Activated gamma-delta T cell treated with anti-CD3 and anti-CD28 coated beads, Interleukin-2, amount 50 U/mL, for 16 hours (primary cell): ENCODE measurements at regions not wholly inside any gene's neighbourhood (a gene's known extent, or its start where the extent isn't known, plus 50 kb on each side); places are given as distances from the start of the nearest gene placed in this dataset.

Experiments
- DNase-seq: peaks from one replicate; pipeline ENCODE4 v3.0.0-alpha.2; 2020; ENCODE audit warnings: low read depth

- no peak for DNase-seq
These were observed 113.3 kb upstream of the EEF1E1 start for GRCh38 chr6:8215631-8216030.

- DNase-seq = no peak
These were observed 111.6 kb upstream of the EEF1E1 start for GRCh38 chr6:8213995-8214394.

DNA sequence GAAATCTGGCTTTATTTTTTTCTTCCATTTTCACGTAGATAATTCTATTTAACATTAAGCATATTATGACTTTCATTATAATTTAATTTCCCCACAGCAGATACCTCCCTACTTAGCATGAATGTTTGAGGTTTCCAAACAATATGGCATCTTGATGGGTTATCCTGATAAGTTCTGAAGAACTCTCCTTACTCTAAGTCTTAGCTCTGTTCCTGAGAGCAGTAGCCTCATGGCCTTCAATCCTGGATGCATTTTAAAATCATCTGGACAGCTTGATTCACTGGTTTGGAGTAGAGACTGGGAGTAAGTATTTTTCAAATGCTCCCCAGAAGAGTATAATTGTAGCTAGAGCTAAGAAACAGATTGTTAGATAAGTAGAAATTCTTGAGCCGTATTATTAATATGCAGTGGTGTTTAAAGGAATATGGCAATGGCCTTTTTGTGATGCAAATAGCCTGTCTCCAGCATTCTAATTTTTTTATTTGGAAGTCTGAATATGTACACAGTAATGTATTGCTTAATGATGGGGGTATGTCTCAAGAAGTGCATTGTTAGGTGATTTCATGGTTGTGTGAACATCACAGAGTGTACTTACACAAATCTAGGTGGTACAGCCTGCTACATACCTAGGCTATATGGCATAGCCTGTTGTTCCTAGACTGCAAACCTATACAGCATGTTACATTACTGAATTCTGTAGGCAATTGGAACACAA, 110.5 kb upstream of the EEF1E1 start:
- no peak for DNase-seq

GRCh38 chr6:8207869-8208191, 105.5 kb upstream of the EEF1E1 start:
- DNase-seq = no peak

DNA sequence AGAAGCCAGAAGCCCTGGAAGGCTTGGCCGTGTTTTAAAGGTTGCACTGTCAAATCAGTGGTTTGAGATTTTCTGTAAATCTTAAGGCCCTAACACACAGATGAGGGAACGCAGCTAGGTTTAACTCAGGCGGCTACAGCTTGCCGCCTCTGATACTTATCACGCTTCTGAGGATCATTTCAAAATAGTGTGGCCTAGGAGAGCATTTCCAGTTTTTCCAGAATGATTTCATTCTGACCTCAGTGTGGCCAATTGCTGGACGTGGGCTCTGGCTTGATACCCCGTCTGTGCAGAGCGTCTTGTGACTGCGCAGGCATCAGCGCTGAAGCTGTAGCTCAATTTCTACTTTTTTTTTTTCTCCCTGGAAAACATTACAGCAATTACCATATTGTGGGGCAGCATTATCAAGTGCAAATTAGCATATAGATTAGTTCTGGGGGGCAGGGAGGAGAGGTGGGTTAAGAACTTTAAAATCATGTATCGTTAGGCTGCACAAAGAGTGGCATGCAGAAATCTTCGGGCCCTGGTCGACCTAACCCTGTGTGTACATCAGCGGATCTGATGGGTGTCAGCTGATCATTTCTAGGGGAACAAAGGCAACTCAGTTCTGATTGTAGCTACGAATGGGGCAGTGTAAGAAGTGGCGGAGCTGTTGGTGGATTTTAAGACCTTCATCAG, 105.0 kb upstream of the EEF1E1 start:
- DNase-seq = no peak

DNA sequence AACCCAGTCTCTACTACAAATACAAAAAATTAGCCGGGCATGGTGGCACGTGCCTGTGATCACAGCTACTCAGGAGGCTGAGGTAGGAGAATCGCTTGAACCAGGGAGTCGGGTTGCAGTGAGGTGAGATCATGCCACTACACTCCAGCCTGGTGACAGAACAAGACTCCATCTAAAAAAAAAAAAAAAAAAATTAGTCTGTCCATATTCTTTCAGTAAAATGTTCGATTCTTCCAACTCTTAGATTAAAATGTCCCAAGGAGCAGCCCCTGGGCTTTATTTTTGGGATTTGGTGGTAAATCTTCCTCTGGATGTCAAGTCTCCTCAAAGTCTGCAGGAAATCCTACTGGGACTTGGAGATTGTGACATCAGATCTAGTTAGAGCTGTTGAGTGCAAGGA, 101.0 kb upstream of the EEF1E1 start:
- DNase-seq = no peak

- no peak for DNase-seq
These were observed 99.3 kb upstream of the EEF1E1 start for GRCh38 chr6:8201679-8202078.

- no peak for DNase-seq
These were observed 97.9 kb upstream of the EEF1E1 start for GRCh38 chr6:8200255-8200654.

GRCh38 chr6:8195714-8196102, 93.4 kb upstream of the EEF1E1 start:
- DNase-seq = no peak

DNA sequence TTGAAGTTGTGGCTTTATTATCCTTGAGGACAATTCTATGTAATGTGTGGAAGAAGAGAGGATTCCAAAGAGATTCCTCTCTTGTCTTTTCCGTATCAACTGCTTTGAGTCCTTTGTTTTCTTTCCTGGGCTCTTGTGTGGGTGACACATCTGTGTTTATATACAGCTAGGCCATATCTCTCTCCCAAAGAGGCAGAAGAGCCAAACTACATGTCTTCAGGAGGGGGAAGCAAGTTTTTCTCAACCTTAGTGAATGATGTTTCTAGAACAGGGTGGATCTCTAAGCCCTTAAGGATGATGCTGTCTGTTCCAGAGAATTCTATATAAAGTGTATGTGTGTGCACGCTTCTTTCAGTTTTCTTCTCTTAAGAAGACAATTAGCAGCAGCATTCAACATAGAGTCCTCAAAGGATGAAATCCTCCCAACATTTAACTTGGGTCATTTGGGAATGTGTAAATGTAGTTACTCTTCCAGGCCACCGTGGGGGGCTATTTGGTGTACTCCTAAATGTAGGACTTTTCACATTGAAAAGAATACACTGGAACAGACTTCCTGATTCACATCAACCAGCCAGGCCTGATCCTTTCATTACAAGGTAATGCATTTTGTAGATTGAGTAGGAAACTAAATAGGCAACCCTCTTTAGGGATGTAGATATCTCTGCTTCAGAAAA, 92.8 kb upstream of the EEF1E1 start:
- no peak for DNase-seq

- DNase-seq = no peak
These were observed 92.1 kb upstream of the EEF1E1 start for GRCh38 chr6:8194490-8194889.

DNA sequence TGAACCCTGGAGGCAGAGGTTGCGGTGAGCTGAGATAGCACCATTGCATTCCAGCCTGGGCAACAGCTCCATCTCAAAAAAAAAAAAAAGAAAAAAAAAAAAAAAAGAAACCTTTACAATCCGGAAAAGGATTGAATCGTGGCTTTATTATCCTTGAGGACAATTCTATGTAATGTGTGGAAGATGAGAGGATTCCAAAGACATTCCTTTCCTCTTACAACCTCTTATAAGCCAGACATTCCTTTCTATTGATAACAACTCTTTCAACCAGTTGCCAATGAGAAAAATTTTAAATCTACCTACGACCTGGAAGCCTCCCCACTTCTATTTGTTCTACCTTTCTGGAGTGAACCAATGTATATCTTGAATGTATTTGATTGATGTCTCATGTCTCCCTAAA, 91.2 kb upstream of the EEF1E1 start:
- no peak for DNase-seq

DNA sequence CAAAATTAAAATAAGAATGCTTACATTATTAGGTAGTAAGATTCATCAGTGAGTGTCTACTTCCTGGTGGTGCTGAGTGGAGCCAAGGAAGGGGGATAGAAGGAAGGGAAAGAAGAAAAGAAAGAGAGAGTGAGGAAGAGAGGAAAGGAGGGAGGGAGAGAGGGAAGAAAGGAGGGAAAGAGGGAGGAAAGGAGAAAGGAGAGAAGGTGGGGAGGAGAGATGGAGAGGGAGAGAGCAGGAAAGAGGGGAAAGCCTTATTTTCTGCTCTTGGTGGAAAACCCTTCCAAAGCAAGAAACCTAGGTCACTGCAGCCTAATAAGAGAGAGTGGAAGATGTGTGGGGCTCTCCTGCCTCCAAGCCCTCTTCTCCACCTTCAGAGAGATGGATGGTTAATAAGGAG, 90.2 kb upstream of the EEF1E1 start:
- DNase-seq = no peak

DNA sequence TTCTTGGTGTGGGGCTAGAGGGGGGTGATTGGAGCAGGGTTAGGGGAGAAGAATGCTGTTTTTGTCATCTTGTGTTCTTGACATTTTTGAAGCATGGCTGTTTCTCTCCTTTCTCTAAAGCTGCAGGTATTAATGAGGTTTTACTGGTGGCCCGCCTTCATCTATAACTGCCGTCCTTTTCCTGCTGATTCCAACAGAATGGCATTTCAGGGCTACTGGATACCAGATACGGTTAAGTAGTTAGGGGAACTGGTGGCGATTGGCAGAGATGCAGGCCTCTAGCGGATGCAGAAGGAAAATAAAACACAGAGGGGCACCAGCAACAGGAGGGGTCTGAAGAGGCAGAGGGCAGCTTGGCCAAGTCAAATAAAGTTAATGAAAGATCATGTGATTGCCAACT, 89.7 kb upstream of the EEF1E1 start:
- no peak for DNase-seq

GRCh38 chr6:8191629-8192028, 89.3 kb upstream of the EEF1E1 start:
- no peak for DNase-seq

DNA sequence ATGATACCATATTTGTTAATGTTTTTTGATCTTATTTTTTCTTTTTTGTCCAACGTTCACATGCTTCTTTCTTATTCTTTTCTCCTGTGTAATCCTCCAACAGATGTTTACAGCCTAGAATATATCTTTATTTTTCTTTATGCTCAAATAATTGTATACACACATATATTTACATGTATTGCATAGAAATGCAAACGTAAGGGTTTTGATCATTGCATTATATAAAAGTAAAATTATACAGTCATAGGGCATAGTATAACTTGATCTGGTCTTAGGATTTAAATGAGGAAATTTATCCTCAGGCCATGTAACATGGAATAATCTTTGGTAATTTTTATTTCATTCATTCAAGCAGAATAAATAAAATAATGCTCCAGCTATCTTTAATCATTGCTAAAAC, 84.9 kb upstream of the EEF1E1 start:
- no peak for DNase-seq

- DNase-seq = no peak
These were observed 80.7 kb upstream of the EEF1E1 start for GRCh38 chr6:8182902-8183665.

DNA sequence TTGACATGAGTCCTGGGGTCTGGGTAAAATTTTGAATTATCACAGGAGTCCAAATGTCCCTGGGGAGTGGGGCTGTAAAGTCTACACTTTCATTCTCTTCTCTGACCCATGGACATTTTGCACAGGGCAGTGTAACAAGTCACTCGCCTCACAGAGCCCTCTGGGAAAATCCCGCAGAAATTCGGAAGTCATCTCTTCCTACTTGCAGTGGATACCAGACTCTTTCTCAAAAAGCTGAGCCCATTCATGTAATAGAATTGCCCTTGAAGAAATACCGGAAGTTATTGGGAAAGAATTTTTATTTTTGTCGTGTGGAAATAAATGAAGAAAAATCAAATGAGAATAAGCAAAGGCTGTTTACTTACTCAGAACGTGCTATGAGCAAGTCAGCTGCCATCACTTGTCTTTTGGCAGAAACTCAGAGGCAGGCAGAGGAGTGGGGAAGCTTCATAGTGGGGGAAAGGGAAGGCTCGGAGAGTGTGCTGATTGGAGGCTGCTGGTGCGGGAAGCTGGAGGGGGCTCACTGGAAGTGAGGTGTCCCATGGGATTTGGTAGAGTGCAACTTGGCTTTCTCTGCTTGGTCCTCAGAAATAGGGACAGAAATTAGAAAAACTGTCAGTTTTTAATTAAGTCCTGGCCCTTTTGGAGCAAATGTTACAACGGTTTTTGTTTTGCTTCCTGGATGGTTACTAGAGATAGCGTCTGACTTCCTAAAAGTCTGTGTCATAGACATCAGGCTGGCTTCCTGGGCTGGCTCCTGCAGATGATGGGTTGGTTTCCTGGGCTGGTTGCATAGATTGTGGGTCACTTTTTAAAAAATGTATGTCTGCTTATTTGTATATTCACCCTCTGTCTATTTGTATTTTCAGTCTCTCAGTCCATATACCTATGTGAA, 79.8 kb upstream of the EEF1E1 start:
- DNase-seq = no peak

DNA sequence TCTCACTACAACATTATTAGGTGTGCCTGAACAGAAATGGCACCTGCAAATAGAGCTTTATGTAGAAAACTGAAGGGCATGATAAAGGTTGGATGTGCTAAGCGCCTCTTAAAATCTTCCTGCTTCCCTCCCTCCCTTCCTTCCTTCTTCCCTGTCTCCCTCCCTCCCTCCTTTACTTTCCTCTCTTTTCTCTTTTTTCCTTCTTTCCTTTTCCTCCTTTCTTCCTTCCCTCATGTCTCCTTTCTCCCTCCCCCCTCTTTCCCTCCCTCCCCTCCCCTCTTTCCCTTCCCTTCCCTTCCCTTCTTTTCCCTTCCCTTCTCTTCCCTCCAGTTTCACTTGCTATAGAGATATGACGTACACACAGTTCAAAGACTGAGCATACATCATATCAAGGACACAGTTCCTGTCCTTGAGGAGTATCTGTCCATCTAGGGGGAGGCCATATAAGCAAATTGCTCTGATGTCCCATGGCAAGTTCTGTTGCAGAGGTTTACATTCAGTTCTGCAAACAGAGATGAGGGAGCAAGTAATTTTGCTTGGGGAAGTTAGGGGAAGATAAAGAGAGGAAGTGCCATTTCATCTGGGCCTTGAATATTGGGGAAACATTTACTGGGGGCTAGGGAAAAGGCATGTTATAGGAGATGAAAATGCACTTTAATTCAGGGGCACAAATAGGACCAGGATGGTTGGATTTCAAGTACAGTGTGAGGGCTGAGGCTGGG, 79.0 kb upstream of the EEF1E1 start:
- DNase-seq = no peak

- no peak for DNase-seq
These were observed 78.2 kb upstream of the EEF1E1 start for GRCh38 chr6:8180327-8181159.
